GM21723 (cell line): ENCODE measurements at regions not wholly inside any gene's neighbourhood (a gene's known extent, or its start where the extent isn't known, plus 50 kb on each side); places are given as distances from the start of the nearest gene placed in this dataset.

Experiments
- ATAC-seq: cut with Tn5 transposase; IDR thresholded peaks from one replicate; pipeline ENCODE4 v1.9.1; 2021; ENCODE audit warnings: mild to moderate bottlenecking, moderate library complexity; ENCODE audit not compliant: unreplicated experiment

DNA sequence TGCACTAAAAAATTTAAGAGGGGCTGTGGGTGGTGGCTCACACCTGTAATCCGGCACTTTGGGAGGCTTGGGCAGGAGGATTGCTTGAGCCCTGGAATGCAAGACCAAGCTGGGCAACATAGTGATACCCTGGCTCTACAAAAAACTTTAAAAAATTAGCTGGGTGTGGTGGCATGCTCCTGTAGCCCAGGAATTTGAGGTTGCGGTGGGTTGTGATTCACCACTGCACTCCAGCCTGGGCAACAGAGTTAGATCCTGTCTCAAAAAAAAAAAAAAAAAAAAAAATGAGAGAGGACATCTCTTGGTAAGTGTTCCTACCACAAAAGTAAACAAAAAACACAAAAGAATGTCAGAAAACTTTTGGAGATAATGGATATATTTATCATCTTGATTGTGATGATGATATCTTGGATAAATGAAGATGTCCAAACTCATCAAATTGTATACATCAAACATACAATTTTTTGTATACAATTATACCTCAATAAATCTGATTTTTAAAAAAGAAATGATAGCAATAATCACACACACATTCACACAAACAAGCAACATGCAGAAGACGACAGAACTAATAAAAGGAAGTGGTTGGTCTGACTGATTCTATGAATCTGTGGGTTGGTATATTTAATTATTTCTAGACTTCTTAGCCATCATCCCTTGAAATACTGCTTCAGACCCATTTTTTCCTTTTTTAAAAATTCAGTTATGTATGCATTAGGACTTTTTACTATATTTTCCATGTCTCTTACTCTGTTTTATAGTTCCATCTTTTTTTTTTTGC lies 465.9 kb downstream of the PLA2G4A start:
- ATAC-seq = no peak

DNA sequence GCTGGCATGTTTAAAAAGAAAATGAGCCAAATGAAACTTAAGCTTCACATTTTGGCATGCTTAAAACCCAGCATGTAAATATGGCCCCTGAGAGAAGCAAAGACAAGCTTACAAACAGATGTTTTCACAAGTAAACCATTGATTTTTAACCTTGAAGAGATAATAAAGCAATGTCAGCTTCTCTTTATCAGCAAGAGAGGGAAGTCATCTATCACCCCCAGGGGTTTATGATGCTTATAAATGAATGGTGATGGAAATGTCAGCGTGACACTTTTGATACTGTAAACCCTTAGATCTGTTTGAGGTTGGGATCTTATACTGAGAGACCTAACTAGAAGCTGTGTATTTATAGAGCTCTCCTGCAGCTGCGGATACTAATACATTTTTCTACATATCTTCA lies 471.3 kb downstream of the PLA2G4A start:
- no peak for ATAC-seq

- ATAC-seq = no peak
These were observed 478.1 kb downstream of the PLA2G4A start for GRCh38 chr1:187306710-187307415.

GRCh38 chr1:187310038-187310631 lies 481.4 kb downstream of the PLA2G4A start:
- ATAC-seq = no peak

- ATAC-seq = no peak
These were observed 484.4 kb downstream of the PLA2G4A start for GRCh38 chr1:187313115-187313514.

DNA sequence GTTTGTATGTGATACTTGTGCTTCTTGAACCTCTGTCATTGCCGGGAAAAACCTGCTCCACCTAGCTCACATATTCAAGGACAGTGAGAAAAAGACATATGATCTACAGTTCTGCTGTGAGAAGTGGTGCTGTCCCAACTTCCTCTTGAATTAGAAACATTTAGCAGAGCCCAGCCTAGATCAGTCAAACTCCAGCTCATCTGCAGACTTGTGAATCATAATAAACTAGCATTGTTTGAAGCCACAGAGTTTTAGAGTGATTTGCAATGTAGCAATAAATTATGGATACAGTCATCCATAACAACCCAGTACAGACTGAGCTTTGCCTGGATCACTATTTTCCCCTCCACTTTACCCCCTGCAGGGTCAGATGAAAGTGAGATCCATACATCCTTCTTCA lies 497.8 kb downstream of the PLA2G4A start:
- no peak for ATAC-seq

DNA sequence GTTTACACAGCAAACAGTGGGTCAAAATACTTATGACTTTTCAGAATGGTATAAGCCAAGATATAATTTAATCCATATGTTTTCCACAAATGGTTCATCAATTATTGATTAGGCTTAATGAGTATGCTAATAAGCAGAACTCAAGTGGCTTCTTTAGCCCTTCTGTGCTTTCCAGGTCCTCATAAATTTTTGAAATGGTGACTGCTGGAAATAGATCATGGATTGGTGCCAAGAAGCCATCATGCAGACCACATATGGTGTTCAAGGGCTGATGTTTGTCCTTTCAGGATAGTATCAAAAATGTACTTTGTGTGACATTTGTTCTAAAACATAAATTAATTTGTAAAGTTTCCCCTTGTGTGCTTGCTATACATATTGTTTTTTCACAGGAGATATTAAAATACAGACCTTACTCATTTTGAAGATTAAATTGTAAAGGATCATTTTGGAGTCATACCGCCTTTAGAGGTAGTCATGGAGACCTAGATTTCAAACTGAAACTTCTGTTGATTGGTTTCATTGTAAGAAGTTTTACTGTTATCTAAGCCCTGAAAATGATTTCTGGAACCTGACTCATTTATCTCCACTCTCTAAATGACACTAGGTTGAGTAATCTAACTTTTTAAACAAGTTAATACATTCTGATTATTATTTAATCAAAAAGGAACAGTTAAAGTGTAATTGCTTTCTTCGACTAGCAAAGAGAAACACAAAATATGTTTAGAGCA lies 507.9 kb downstream of the PLA2G4A start:
- no peak for ATAC-seq

DNA sequence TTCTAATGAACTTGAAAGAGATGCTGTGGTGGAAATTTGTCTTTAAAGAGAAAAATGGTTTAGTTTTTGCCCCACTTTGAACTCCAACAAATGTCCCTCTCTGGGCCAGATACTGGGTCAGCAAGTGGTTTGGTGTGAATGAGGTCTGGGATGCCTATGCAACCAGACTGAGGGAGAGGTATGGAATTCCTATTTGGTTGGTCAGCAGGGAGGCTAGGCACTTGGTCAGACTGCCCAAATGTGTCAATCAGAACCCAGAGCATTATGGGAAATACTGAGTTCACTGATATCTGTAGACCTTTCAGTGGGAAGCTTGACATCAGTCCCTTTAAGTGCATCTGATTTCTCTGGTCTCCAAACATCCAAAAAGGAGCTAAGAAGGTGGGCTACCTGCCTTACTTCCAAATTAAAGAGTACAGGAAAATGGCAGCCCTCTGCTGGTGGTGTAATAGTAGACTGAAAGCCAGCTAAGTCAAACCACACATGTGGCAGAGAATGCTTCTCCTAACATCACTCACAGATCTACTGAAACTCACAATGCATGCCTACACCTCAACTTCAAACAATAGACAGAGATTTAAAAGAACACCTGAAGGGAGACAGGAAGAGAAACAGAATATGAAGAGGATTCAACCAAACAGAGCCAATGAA lies 510.1 kb downstream of the PLA2G4A start:
- no peak for ATAC-seq

DNA sequence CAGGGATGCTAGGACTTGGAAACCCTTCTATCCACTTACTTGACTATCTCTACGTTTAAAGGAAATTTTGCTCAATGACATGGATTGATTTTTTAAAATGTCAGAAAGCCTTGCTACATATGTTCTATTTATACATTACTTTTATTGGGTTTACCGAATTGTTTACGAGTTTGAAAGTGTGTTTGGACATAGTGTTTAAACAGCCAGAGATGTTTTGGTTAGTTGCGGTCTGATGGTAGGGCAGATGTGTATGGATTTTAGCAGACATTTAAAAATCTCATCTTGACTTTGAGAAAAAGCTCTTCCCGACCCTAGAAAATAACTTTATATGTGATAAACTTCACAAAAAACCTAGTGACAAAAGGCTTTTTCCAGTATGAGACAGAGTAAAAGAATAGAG lies 513.7 kb downstream of the PLA2G4A start:
- no peak for ATAC-seq

DNA sequence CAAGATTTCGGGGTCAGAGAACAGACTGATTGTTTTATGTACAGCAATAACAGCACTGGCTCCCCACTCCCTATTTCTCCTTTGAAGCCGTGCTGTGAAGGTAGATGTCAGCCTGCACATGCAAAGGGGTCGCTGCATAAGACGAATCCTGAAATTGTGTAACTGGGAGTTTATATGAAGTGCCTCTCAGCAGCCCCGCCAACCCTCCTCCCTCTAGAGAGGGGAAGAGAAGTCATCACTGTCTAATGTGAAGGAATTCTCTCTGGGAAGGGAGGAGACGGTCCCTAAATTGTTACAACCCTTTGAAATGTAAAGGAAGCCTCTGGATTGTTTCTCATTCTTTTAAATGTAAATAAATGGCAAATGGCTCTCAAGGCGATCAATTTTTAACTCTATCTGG lies 545.3 kb downstream of the PLA2G4A start:
- no peak for ATAC-seq

- ATAC-seq = no peak
These were observed 546.0 kb downstream of the PLA2G4A start for GRCh38 chr1:187374742-187375141.

GRCh38 chr1:187383366-187383765 lies 554.6 kb downstream of the PLA2G4A start:
- no peak for ATAC-seq

DNA sequence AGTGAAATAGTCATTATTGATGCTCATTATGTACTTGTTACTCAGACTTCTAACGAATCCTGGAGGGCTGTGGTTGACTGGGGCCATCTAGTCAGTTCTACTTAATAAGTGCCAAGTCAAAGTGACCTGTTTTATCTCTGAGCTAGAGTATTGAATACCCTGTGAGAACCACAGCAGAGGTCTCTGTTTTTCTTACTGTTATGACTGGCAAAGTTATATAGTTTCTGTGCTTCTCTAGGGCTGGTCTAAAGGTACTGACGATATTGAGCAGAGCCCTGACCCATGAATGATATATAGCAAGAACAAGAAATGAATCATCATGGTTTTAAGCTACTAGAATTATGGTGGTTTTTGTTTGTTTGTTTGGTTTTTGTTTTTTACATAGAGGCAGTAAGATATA lies 555.8 kb downstream of the PLA2G4A start:
- ATAC-seq = peak; percentile 84

DNA sequence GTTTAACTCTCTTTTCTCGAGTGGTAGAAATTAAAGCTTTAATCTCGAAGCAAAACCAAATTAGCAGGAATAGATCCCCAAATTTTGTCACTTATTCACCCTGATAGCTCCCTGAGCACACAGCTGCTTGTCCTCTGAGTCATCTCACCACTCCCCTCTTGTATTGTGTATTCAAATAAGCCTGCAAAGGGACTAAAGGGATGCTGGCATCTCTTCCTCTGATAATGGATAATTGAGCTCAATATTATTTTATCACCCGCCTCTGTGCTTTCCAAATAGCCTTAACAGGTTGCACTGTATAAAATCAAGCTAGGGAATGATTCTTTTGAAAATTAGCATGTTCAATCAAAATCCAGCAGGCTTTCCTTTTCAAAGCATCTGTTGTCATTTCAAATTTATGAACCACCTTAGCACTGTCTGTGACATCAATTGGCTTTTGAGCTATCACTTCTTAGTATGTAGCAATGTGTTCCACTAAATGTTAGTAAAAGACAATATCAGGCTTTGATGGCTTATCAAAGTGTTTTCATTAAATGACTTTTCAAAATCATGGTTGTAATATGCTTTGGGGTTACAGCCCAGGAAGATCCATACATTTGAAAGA lies 561.6 kb downstream of the PLA2G4A start:
- no peak for ATAC-seq

DNA sequence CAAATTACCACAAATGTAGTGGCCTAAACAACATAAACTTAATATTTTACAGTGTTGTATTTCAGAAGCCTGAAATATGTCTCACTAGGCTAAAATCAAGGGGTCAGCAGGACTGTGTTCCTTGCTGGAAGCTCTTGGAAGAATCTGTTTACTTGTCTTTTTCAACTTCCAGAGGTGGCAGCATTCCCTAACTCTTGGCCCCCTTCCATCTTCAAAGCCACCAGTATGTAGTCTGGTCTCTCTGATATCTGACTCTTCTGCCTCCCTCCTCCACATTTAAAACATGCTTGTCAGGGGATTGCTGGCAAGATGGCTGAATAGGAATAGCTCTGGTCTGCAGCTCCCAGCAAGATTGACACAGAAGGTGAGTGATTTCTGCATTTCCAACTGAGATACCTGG lies 567.5 kb downstream of the PLA2G4A start:
- no peak for ATAC-seq

DNA sequence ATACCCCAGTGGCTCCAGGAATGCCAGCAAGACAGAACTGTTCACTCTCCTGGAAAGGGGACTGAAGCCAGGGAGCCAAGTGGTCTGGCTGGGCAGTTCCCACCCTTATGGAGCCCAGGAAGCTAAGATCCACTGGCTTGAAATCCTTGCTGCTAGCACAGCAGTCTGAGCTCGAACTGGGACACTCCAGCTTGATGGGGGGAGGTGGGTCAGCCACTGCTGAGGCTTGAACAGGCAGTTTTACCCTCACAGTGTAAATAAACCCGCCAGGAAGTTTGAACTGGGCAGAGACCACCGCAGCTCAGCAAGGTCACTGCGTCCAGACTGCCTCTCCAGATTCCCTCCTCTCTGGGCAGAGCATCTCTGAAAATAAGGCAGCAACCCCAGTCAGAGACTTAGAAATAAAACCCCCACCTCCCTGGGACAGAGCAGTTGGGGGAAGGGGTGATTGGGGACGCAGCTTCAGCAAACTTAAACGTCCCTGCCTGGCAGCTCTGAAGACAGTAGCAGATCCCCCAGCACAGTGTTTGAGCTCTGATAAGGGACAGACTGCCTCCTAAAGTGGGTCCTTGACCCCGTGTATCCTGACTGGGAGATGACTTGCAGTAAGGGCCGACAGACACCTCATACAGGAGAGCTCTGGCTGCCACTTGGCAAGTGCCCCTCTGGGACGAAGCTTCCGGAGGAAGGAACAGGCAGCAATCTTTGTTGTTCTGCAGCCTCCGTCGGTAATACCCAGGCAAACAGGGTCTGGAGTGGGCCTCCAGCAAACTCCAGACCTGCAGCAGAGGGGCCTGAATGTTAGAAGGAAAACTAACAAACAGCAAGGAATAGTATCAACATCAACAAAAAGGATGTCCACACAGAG lies 568.4 kb downstream of the PLA2G4A start:
- no peak for ATAC-seq

DNA sequence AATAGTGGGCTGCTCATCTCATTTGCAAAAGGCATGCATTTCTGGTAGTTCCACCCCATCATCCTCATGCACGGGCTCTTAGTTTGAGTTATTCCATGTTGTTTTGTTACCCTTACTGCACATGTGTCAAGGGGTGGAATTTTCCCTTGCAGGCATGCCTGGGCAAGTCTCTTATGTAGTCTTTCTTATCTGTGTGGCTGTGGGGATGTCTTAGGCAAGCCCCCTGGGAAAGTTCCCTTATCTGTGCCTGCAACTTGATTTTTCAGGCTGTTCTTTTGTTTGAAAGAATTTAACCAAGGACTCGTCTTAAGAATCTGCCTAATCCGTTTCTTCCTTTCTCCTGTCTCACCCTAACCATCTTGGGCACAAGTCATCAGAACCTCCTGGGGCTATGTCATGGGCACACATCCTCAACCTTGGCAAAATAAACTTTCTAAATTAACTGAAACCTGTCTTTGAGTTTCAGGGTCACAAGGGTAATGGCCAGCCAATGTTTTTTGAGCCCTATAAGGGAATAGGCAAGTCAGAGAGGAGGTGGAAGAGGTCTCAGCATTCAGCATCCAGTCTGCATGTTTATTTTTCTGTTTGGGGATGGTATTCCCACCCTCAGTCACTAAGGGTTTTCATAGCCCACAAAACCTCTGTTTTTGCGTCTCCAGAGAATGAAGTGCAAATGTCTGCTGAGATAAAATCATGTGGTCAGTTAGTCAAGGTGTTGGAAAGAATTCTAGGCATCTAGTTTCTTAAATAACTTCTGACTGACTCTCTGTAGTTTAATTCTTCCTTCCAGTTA lies 579.7 kb downstream of the PLA2G4A start:
- no peak for ATAC-seq

GRCh38 chr1:187409341-187409740 lies 580.6 kb downstream of the PLA2G4A start:
- no peak for ATAC-seq

DNA sequence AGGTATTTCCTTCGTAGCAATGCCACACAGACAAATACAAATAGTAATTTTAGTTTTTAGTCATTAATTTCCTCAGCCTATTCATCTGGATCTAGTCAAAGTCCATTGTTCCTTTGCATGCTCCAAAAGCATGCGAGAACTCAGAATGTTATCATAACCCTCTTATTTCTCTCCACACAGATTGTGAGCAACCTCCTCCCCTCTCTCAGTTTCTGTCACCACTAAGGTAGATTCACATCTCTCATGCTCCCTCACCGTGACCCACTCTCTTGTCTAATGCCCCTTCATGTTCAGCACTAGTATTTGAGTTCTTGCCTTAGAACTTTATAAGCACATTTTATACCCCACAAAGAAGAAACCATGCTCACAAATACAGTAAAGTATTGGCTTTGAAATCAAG lies 582.4 kb downstream of the PLA2G4A start:
- no peak for ATAC-seq
